ENCODE measurements at regions not wholly inside any gene's neighbourhood (a gene's known extent, or its start where the extent isn't known, plus 50 kb on each side); places are given as distances from the start of the nearest gene placed in this dataset.

GRCh38 chr5:103472830-103473229 is 89.8 kb downstream of the NUDT12 start:
- no TSS peak for BruUV-seq (replicated peaks)
- H3K4me3 ChIP-seq (ENCODE audit: low read depth in 2 of 2, low read length in 2 of 2) = no peak overlapping the region
- ChIA-PET POLR2A (no interaction called here), CTCF (interaction anchor here (0.7 kb wide), 1 partner anchor 483 kb away, joined by 4 read pairs; no protein-coding TSS in a partner anchor)
- H3K4me1 ChIP-seq (ENCODE audit: control insufficient read depth, insufficient read depth, low read length) = no peaks in the 10 kb centered on the region
- H3K9me3 ChIP-seq (ENCODE audit: control insufficient read depth, insufficient read depth, low read depth, low read length) = no peaks in the 10 kb centered on the region
- TF ChIP-seq CTCF (IDR thresholded peaks at IDR 0.05) (no peak), POLR2AphosphoS5 (IDR thresholded peaks at IDR 0.05; ENCODE audit: low read depth, low read length) (no peak), TCF7L2 (IDR thresholded peaks at IDR 0.05; ENCODE audit: low read depth, low read length) (no peak), SIN3A (IDR thresholded peaks at IDR 0.05; ENCODE audit: borderline replicate concordance, insufficient read depth, low read depth, low read length) (no peak), REST (IDR thresholded peaks at IDR 0.05; ENCODE audit: insufficient read depth in 1 of 2, low read depth in 2 of 2, low read length in 1 of 2) (no peak)
- no peak for ATAC-seq
- H3K27me3 ChIP-seq (ENCODE audit: control insufficient read depth, insufficient read depth, low read length) = peaks cover 8% of the 10 kb centered on the region
- in situ Hi-C loops (cut with HindIII; ENCODE audit: low pct_unique_long_range_greater_than_20kb, low sequenced_read_pairs) = no loop called here
- H3K36me3 ChIP-seq (ENCODE audit: control insufficient read depth, insufficient read depth, low read length) = no peaks in the 10 kb centered on the region
- H3K27ac ChIP-seq (ENCODE audit: low read length) = no peak overlapping the region
- no peak for DNase-seq (ENCODE audit: low read depth, low spot score)
- intact Hi-C loops (cut with micrococcal nuclease; ENCODE audit: unreplicated experiment) = no loop called here

- Histone ChIP-seq H3K4me3 (ENCODE audit: low read depth in 2 of 2, low read length in 2 of 2) (no peak overlapping the region), H3K27me3 (ENCODE audit: control insufficient read depth, insufficient read depth, low read length) (peaks cover 8% of the 10 kb centered on the region), H3K27ac (ENCODE audit: low read length) (no peak overlapping the region), H3K36me3 (ENCODE audit: control insufficient read depth, insufficient read depth, low read length) (no peaks in the 10 kb centered on the region), H3K4me1 (ENCODE audit: control insufficient read depth, insufficient read depth, low read length) (no peaks in the 10 kb centered on the region), H3K9me3 (ENCODE audit: control insufficient read depth, insufficient read depth, low read depth, low read length) (no peaks in the 10 kb centered on the region)
- intact Hi-C loops (cut with micrococcal nuclease; ENCODE audit: unreplicated experiment) = no loop called here
- ChIA-PET CTCF (no interaction called here), POLR2A (no interaction called here)
- BruUV-seq (replicated peaks) = no TSS peak
- DNase-seq (ENCODE audit: low read depth, low spot score) = no peak
- in situ Hi-C loops (cut with HindIII; ENCODE audit: low pct_unique_long_range_greater_than_20kb, low sequenced_read_pairs) = no loop called here
- no peak for ATAC-seq
- no peak for TF ChIP-seq CTCF (IDR thresholded peaks at IDR 0.05)
- TF ChIP-seq POLR2AphosphoS5 (IDR thresholded peaks at IDR 0.05; ENCODE audit: low read depth, low read length) = no peak
- no peak for TF ChIP-seq SIN3A (IDR thresholded peaks at IDR 0.05; ENCODE audit: borderline replicate concordance, insufficient read depth, low read depth, low read length)
- TF ChIP-seq TCF7L2 (IDR thresholded peaks at IDR 0.05; ENCODE audit: low read depth, low read length) = no peak
- TF ChIP-seq REST (IDR thresholded peaks at IDR 0.05; ENCODE audit: insufficient read depth in 1 of 2, low read depth in 2 of 2, low read length in 1 of 2) = no peak
These were observed 90.3 kb downstream of the NUDT12 start for GRCh38 chr5:103472265-103472664.

Measured in Panc1 (cell line).